Urinary bladder (tissue), 3 donors: ENCODE measurements at regions not wholly inside any gene's neighbourhood (a gene's known extent, or its start where the extent isn't known, plus 50 kb on each side); places are given as distances from the start of the nearest gene placed in this dataset.
"Not testable (repeated sequence)": the region's sequence is repeated elsewhere in the genome, so short reads cannot be mapped to it uniquely, and the experiment has no call there.

Experiments
- DNase-seq: peaks from one replicate; pipeline ENCODE4 v3.0.0-alpha.2; 2015; ENCODE audit errors: extremely low spot score
- H3K27ac ChIP-seq: one replicate; pipeline ENCODE4 v1.5.1; 2013; ENCODE audit warnings: low read depth, mild to moderate bottlenecking, moderate library complexity
- H3K36me3 ChIP-seq: one replicate; pipeline ENCODE4 v1.6.1; 2013; ENCODE audit warnings: mild to moderate bottlenecking, moderate library complexity; ENCODE audit not compliant: insufficient read depth
- H3K4me1 ChIP-seq: one replicate; pipeline ENCODE4 v1.6.1; 2013; ENCODE audit warnings: mild to moderate bottlenecking, moderate library complexity; ENCODE audit not compliant: insufficient read depth
- H3K4me3 ChIP-seq: one replicate; pipeline ENCODE4 v1.5.1; 2013; ENCODE audit warnings: low read depth, low read length
- WGBS: extraction: QIAGEN DNeasy Blood & Tissue Kit; methylation state at CpG from one replicate; pipeline ENCODE4 v1.1.7; 2013; 5-methylcytosine and 5-hydroxymethylcytosine counted together
- donor health status: healthy with polysubstance abuse.
- donor health status: healthy.

- DNase-seq, H3K36me3 ChIP-seq, H3K4me3 ChIP-seq, H3K27ac ChIP-seq, H3K4me1 ChIP-seq: not testable (repeated sequence)
- 95% methylated on average over 22 of the region's 23 CpGs for WGBS
These were observed 51.0 kb downstream of the NPIPB11 start for GRCh38 chr16:29355339-29356059.

GRCh38 chr16:29354449-29354848 lies 52.1 kb downstream of the NPIPB11 start:
- WGBS = 33% methylated on average over 2 of the region's 5 CpGs
- not testable (repeated sequence) for H3K4me3 ChIP-seq, H3K36me3 ChIP-seq, H3K4me1 ChIP-seq, DNase-seq, H3K27ac ChIP-seq

- WGBS = 87% methylated on average over 1 of the region's 2 CpGs
- not testable (repeated sequence) for H3K36me3 ChIP-seq, H3K27ac ChIP-seq, DNase-seq, H3K4me3 ChIP-seq, H3K4me1 ChIP-seq
These were observed 53.9 kb downstream of the NPIPB11 start for GRCh38 chr16:29352617-29352999.

- WGBS = 55% methylated on average over 9 of the region's 9 CpGs
- not testable (repeated sequence) for H3K4me1 ChIP-seq, H3K4me3 ChIP-seq, H3K27ac ChIP-seq, H3K36me3 ChIP-seq, DNase-seq
These were observed 54.4 kb downstream of the NPIPB11 start for GRCh38 chr16:29351970-29352616.

DNA sequence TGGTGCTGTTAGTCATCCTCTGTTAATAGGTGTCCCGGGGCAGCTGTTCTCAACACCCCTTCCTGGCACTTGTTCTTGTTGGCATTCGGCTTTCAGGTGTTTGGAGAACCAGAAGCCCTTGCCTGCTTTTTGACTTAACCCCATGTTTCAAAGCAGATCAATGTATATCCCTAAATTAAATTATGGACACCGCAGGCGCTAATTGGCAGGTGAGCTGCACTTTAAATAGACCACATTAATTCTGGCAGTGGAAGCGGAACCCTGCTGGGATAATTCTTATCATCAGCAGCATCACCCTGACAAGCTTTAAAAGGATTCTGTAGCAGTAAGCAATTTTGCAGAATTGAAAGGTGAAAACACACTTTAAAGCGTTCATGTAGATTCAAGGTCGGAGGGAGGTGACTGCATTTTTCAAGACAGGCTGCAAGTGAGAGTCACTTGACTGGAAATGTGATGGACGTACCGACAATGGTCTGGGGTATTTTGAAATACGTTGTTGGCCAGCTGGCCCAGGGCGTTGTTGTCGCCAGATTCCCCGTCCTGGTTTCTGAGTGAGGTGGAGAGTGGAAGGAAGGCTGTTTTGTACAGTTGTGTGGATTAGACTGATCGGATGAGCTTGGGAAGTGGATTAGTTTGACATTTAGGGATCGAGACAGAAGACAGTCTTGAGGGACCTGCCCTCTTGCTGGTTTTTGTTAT lies 55.1 kb downstream of the NPIPB11 start:
- H3K27ac ChIP-seq, H3K36me3 ChIP-seq, H3K4me3 ChIP-seq, DNase-seq, H3K4me1 ChIP-seq: not testable (repeated sequence)
- WGBS = 49% methylated on average over 13 of the region's 15 CpGs

GRCh38 chr16:29349966-29350365 lies 56.5 kb downstream of the NPIPB11 start:
- not testable (repeated sequence) for H3K4me3 ChIP-seq, DNase-seq, H3K36me3 ChIP-seq, H3K4me1 ChIP-seq
- H3K27ac ChIP-seq = peak overlapping the region; percentile 45
- 32% methylated on average over 7 of the region's 7 CpGs for WGBS

DNA sequence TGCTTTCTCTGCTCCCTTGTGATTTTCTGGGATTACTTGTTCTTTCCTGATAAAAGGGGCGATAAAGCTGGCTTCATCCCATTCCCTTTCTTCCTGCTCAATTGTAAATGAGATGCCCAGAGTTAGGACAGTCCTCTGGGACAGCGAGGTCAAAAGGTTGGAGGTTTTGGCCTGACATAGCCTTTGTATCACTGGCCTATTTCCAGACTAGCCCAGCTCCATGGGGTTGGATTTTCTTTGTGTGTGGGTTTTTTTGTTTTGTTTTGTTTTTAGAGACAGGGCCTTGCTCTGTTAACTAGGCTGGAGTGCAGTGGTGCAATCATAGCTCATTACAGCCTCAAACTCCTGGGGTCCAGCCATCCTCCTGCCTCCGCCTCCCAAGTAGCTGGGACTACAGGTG lies 57.8 kb downstream of the NPIPB11 start:
- WGBS = 49% methylated on average over 3 of the region's 3 CpGs
- H3K36me3 ChIP-seq, DNase-seq, H3K27ac ChIP-seq, H3K4me1 ChIP-seq, H3K4me3 ChIP-seq: not testable (repeated sequence)

GRCh38 chr16:29348123-29348690 lies 58.3 kb downstream of the NPIPB11 start:
- not testable (repeated sequence) for H3K27ac ChIP-seq, DNase-seq, H3K4me3 ChIP-seq, H3K4me1 ChIP-seq, H3K36me3 ChIP-seq
- 41% methylated on average over 1 of the region's 2 CpGs for WGBS

DNA sequence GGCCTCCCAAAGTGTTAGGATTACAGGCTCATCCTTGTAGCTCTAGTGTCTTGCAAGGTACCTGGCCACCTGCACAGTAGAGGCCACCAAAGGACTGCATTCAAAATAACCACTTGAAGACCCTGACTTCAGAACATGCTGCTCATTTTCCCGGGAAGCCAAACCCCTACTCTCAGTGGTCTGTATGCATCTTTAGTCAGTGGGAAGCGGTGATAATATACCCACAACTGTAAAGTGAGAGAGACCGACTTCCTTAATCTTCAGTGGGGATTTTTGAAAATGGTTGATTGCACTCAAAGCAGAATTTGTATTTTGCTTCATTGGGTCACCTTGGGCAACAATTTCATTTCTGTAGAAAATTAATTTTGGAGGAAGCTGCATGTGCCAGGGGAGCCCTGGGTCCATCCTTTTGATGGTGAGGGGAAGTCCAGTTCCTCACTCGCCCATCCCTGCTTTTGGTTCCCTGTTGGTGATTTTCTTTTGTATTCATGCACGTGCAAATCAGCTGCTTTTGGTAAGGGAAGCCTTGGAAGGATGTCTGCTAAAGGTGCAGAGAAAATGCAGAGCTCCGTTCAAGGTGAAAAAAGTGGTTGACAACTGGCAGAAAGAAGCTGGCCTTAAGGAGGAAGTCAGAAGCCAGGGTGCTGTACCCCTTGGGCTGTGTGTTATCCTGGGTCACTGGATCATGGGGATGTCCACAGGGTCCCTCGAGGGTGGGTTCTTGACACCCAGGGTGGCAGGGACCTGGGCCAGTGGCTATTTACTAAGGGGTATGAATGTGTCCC lies 59.5 kb downstream of the NPIPB11 start:
- 89% methylated on average over 7 of the region's 7 CpGs for WGBS
- H3K36me3 ChIP-seq, H3K4me1 ChIP-seq, H3K4me3 ChIP-seq, DNase-seq, H3K27ac ChIP-seq: not testable (repeated sequence)

DNA sequence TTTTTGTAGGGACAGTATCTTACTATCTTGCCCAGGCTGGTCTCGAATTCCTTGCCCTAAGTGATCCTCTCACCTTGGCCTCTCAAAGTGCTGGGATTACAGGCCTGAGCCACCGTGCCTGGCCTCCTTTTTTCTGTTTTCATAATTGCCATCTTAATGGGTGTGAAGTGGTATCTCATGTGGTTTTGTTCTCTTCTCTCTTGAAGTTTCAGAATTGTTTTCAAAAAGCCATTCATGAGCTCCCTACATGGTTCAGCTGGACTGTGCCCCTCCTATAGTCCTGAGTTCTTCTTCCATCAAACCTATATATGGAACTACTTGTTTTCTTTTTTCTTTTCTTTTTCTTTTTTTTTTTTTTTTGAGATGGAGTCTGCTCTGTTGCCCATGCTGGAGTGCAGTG lies 60.3 kb downstream of the NPIPB11 start:
- 89% methylated on average over 2 of the region's 2 CpGs for WGBS
- H3K27ac ChIP-seq = not testable (repeated sequence)

GRCh38 chr16:29342937-29343336 lies 63.6 kb downstream of the NPIPB11 start:
- not testable (repeated sequence) for H3K36me3 ChIP-seq, DNase-seq, H3K4me3 ChIP-seq

More for the DNA sequence above, 60.3 kb downstream of the NPIPB11 start:
- H3K36me3 ChIP-seq, H3K4me1 ChIP-seq, H3K4me3 ChIP-seq, DNase-seq: not testable (repeated sequence)

DNA sequence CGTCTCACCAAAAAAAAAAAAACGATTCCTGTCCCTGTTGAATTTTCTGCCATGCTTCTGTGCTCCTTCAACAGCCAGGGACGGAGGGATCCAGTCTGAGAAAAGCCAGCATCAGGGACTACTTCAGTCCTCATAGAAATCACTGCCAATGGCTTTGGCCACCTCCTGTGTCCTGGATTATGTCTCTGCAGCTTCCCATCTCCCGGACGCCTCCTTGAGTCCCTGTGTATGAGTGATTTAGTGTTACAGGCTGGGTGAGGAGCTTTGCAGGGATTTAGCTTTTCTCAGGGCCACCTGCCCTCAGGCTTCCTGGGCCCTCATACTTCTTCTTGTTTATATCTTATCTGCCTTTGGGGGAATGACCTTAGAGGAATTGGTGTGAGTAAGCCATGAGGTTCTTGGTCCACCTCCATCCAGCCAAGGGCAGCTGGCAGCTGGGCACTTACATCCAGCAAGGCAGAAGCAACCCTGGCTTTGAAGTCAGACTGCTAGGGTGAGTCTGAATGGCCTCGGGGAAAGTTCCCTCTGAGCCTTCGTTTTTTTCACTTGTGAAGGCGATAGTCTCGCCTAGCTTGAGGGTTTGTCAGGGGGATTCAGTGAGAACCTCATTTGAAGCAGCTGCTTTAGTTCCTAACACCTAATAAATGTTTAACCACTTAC lies 65.6 kb downstream of the NPIPB11 start:
- H3K27ac ChIP-seq, H3K36me3 ChIP-seq, DNase-seq, H3K4me3 ChIP-seq, H3K4me1 ChIP-seq: not testable (repeated sequence)
- 36% methylated on average over 9 of the region's 9 CpGs for WGBS

More at GRCh38 chr16:29342937-29343336, 63.6 kb downstream of the NPIPB11 start:
- H3K27ac ChIP-seq, H3K4me1 ChIP-seq: not testable (repeated sequence)
- WGBS = 74% methylated on average over 4 of the region's 4 CpGs

DNA sequence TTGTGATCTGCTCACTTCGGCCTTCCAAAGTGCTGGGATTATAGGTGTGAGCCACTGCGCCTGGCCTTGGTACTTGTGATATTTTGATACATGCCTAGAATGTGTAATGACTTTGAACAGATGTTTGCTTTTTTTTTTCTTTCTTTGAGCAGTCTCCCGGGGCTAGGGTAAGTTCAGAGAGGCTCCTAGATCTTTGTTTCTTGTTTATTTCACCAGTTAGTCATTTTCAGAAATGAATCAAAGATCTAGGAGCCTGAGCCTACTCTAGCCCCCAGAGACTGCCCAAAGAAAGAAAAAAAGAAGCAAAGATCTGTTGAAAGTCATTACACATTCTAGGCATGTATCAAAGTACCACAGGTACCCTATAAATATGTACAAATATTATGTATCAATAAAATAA lies 66.3 kb downstream of the NPIPB11 start:
- H3K36me3 ChIP-seq, H3K4me3 ChIP-seq, DNase-seq, H3K4me1 ChIP-seq, H3K27ac ChIP-seq: not testable (repeated sequence)
- 53% methylated on average over 3 of the region's 3 CpGs for WGBS
